ENCODE measurements at regions not wholly inside any gene's neighbourhood (a gene's known extent, or its start where the extent isn't known, plus 50 kb on each side); places are given as distances from the start of the nearest gene placed in this dataset.

DNA sequence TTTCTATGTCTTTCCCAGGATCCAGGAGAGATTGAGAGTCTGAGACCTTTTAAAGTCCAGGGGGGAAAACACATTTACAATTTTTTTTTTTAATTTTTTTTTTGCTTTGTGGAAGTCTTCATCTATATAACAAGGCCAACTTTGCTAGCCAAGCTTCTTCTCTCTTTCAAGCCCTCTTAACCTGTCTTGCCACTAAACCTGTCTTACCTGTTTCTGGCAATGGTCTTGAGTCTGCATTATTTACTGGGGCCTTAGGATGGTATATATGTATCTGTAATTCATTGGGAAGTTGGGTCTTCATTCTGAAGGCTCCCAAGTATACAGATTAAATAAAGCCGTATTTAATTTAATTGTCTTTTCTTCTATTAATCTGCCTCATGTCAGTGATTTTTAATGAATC lies 750.9 kb upstream of the B3GALT2 start:
- CTCF ChIA-PET, result no interaction called here
- no peaks in the 10 kb centered on the region for H3F3A ChIP-seq (ENCODE audit: insufficient read depth, low read depth)
- no peaks in the 10 kb centered on the region for H3K79me2 ChIP-seq (ENCODE audit: low read depth)
- no peaks in the 10 kb centered on the region for H3K27me3 ChIP-seq (ENCODE audit: insufficient read depth, low read depth)
- no peaks in the 10 kb centered on the region for H4K20me1 ChIP-seq (ENCODE audit: insufficient read depth)
- H3K4me3 ChIP-seq, result no peak overlapping the region
- TF ChIP-seq EZH2 (IDR thresholded peaks at IDR 0.05; ENCODE audit: low read depth), result no peak
- TF ChIP-seq, protein P1, sequence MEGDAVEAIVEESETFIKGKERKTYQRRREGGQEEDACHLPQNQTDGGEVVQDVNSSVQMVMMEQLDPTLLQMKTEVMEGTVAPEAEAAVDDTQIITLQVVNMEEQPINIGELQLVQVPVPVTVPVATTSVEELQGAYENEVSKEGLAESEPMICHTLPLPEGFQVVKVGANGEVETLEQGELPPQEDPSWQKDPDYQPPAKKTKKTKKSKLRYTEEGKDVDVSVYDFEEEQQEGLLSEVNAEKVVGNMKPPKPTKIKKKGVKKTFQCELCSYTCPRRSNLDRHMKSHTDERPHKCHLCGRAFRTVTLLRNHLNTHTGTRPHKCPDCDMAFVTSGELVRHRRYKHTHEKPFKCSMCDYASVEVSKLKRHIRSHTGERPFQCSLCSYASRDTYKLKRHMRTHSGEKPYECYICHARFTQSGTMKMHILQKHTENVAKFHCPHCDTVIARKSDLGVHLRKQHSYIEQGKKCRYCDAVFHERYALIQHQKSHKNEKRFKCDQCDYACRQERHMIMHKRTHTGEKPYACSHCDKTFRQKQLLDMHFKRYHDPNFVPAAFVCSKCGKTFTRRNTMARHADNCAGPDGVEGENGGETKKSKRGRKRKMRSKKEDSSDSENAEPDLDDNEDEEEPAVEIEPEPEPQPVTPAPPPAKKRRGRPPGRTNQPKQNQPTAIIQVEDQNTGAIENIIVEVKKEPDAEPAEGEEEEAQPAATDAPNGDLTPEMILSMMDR (conservative IDR thresholded peaks at IDR 0.05), result no peak
- H3K36me3 ChIP-seq (ENCODE audit: low read depth), result no peaks in the 10 kb centered on the region
- no peak overlapping the region for H2AFZ ChIP-seq
- no peak for DNase-seq
- H3K27ac ChIP-seq, result no peak overlapping the region
- intact Hi-C loops (cut with micrococcal nuclease; ENCODE audit: unreplicated experiment), result loop anchor here (2.0 kb wide), 1 partner anchor 25 kb away; no protein-coding TSS in a partner anchor
- POLR2A ChIA-PET (ENCODE audit: unreplicated experiment), result no interaction called here
- no peaks in the 10 kb centered on the region for H3K9me3 ChIP-seq (ENCODE audit: insufficient read depth, low read depth)
- no peaks in the 10 kb centered on the region; the same call in 1 of the 2 replicates for H3K9me2 ChIP-seq (ENCODE audit: insufficient read depth)
- BruUV-seq (replicated peaks), result no TSS peak
- no peaks in the 10 kb centered on the region for H3K4me1 ChIP-seq (replicated peaks; ENCODE audit: insufficient read depth)
- no peak overlapping the region for H3K4me2 ChIP-seq

- no peaks in the 10 kb centered on the region for H3K36me3 ChIP-seq (ENCODE audit: low read depth)
- H3K9me2 ChIP-seq (ENCODE audit: insufficient read depth), result no peaks in the 10 kb centered on the region
- no peaks in the 10 kb centered on the region for H3K9me3 ChIP-seq (ENCODE audit: insufficient read depth, low read depth)
- no peak for DNase-seq
- no peak overlapping the region for H2AFZ ChIP-seq
- H3F3A ChIP-seq (ENCODE audit: insufficient read depth, low read depth), result no peaks in the 10 kb centered on the region
- intact Hi-C loops (cut with micrococcal nuclease; ENCODE audit: unreplicated experiment), result no loop called here
- H3K27me3 ChIP-seq (ENCODE audit: insufficient read depth, low read depth), result no peaks in the 10 kb centered on the region
- no peak overlapping the region for H3K4me3 ChIP-seq
- no peak overlapping the region for H3K4me2 ChIP-seq
- H3K27ac ChIP-seq, result no peak overlapping the region
- no peaks in the 10 kb centered on the region for H3K4me1 ChIP-seq (replicated peaks; ENCODE audit: insufficient read depth)
- H3K79me2 ChIP-seq (ENCODE audit: low read depth), result no peaks in the 10 kb centered on the region
- ChIA-PET CTCF (no interaction called here), POLR2A (ENCODE audit: unreplicated experiment) (no interaction called here)
- H4K20me1 ChIP-seq (ENCODE audit: insufficient read depth), result no peaks in the 10 kb centered on the region
- BruUV-seq (replicated peaks), result no TSS peak
- TF ChIP-seq, protein P1 (conservative IDR thresholded peaks at IDR 0.05), result no peak
- TF ChIP-seq EZH2 (IDR thresholded peaks at IDR 0.05; ENCODE audit: low read depth), result no peak
Measured at GRCh38 chr1:193932979-193933378, 746.6 kb upstream of the B3GALT2 start.

DNA sequence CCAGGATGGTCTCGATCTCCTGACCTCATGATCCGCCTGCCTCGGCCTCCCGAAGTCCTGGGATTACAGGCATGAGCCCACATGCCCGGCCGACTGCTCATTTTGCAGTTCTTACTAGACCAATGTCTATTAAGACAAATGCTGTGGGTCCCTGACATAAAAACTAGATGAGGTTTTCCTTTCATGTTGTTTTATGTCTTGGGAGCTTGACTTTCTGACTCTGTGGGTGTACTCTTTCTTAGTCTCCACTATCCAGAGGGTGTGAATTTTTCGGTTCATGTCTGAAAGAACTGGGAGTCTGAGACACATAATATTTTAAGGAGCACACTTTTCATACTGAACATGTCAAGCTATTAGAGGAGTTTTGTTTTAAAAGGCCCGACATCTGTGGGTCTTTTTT lies 744.9 kb upstream of the B3GALT2 start:
- H3K79me2 ChIP-seq (ENCODE audit: low read depth), result no peaks in the 10 kb centered on the region
- H3F3A ChIP-seq (ENCODE audit: insufficient read depth, low read depth), result no peaks in the 10 kb centered on the region

More for the DNA sequence above, 744.9 kb upstream of the B3GALT2 start:
- Histone ChIP-seq H3K4me2 (no peak overlapping the region), H3K4me3 (no peak overlapping the region), H3K27ac (no peak overlapping the region), H3K27me3 (ENCODE audit: insufficient read depth, low read depth) (no peaks in the 10 kb centered on the region), H3K9me3 (ENCODE audit: insufficient read depth, low read depth) (no peaks in the 10 kb centered on the region), H2AFZ (no peak overlapping the region; the same call in 1 of the 2 replicates), H4K20me1 (ENCODE audit: insufficient read depth) (no peaks in the 10 kb centered on the region), H3K4me1 (replicated peaks; ENCODE audit: insufficient read depth) (no peaks in the 10 kb centered on the region), H3K9me2 (ENCODE audit: insufficient read depth) (no peaks in the 10 kb centered on the region), H3K36me3 (ENCODE audit: low read depth) (no peaks in the 10 kb centered on the region)
- DNase-seq, result no peak
- intact Hi-C loops (cut with micrococcal nuclease; ENCODE audit: unreplicated experiment), result no loop called here
- ChIA-PET CTCF (no interaction called here), POLR2A (ENCODE audit: unreplicated experiment) (no interaction called here)
- BruUV-seq (replicated peaks), result no TSS peak
- no peak for TF ChIP-seq EZH2 (IDR thresholded peaks at IDR 0.05; ENCODE audit: low read depth)
- TF ChIP-seq, protein P1 (conservative IDR thresholded peaks at IDR 0.05), result no peak

Data from PC-9 (cell line).